ENCODE measurements at regions not wholly inside any gene's neighbourhood (a gene's known extent, or its start where the extent isn't known, plus 50 kb on each side); places are given as distances from the start of the nearest gene placed in this dataset.

DNA sequence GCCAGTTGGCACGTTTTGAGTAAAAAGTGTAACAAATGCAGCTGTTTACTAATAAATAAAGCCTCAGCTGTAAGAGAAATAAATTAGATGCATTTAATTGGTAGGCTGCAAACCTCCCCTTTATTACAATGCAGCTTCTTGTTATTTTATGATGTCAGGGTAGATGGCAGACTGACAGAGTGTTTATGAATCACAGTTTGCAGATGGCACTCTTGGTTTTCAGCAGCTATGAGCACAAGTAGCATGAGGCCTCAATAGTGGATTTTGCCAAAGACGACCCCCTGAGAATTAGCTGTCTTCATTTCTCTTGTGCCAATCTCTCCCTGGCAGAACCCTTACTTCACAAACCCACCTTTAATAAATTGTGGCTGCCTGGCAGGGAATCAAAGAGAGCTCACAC, 161.2 kb upstream of the C1orf87 start:
- no peak overlapping the region for H3K4me3 ChIP-seq (ENCODE audit: low read depth, low read length)

DNA sequence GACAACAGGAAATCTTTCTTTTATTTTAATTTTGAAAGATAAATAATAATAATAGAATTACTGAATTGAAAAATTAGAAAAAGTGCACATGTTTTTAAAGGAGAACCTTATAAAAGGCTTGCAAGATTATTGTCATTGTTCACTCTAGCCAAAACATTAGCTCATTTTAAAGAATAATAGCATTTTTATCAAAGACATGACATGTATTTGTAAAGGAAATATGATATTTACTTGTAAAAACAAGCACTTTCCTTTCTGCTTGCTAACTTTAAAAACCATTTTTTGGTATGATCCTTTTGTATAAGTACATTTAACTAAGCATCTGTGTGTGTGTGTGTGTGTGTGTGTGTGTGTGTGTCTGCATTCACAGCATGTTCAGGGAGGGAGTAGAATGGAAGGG, 156.3 kb upstream of the C1orf87 start:
- H3K4me3 ChIP-seq (ENCODE audit: low read depth, low read length) = no peak overlapping the region

DNA sequence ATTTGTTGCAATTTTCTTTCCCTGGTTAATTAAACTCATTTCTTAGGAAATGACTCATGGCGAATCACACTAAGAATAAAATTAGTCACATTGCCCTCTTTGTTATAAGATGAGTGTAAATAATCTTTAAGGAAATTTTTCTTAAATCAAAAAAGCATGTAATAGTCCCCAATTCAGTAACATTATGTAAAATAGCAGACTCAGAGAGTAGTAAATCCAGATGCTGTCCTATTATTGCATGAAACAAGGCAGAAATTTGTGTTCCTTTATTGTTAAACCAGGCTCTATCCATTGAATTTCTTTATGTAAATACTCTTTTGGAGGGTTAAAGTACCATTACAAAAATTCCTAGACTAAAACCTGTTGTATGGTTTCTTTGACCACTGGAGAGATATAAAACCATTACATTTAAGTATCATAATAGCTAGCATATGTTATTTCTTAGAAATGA, 154.5 kb upstream of the C1orf87 start:
- H3K4me3 ChIP-seq (ENCODE audit: low read depth, low read length) = no peak overlapping the region

DNA sequence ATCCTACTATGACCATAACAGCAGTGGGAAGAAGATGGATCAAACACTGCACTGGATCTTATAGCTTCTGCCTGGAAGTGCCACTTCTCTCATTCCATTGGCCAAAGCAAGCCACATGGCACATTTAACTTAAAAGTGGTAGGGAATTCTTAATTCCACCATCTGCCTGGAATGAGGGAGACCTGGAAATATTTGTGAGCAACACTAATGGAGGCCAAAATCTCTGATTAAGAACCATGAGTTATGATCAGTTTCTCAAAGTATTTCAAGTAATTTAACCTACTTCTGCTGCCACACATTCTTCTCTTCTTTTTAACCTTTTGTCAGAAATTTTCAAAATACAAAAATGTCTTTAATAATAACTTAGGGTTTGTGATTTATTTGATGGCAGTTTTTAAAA, 154.0 kb upstream of the C1orf87 start:
- no peak overlapping the region for H3K4me3 ChIP-seq (ENCODE audit: low read depth, low read length)

DNA sequence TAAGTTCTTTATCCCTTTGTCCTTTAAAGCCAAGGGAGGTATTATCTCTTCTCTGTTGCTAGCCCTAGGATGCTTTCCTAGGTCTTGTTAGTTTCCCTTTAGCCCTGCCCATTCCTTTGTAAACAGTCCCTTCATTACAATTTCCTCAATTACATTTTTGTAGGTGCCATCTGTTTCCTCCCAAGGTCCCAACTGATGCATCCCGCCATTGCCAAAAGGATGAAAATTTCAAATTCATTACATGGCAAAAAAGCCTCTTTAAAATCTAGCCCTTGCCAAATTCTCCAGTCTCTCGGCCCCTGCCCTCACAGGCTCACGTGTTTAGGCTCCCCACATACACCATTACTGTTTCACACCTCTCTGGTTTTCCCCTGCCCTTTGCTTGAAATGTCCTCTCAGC, 151.9 kb upstream of the C1orf87 start:
- no peak overlapping the region for H3K4me3 ChIP-seq (ENCODE audit: low read depth, low read length)

DNA sequence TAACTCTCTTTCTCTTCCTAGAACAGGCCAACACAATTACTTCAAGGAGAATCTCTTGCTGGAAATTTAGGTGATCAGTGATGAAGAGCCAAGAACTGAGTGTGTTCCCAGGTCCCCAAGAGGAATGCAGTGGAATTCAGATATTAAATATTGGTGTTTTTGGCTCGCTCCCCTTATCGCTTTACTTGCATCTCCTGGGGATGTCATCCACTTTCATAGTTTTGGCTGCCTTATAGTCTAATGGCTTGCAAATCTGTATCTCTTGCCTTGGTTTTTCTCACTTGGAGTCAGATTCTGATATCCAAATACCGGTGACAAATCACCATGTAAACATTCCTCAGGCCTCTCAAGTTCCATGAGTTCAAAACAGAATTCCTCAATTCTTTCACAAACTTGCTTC, 151.0 kb upstream of the C1orf87 start:
- no peak overlapping the region for H3K4me3 ChIP-seq (ENCODE audit: low read depth, low read length)

DNA sequence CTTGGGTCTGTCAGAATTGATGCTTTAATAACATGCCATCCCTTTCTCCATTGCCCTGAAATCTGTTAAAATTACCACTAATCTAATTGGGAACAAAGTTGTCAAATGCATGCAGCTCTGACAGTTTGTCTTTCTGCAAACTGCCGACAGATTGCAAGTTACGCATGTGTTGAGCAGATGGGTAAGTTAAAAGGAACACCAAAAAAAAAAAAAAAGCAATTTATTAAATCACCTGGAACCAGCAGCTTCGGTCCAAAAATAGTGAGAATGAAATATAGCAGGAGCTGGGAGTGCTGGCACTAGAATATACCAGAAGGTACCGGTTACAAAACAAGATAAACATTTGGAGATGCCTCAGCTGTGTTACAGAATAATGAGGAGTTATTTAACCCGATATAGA, 149.6 kb upstream of the C1orf87 start:
- H3K4me3 ChIP-seq (ENCODE audit: low read depth, low read length) = no peak overlapping the region

DNA sequence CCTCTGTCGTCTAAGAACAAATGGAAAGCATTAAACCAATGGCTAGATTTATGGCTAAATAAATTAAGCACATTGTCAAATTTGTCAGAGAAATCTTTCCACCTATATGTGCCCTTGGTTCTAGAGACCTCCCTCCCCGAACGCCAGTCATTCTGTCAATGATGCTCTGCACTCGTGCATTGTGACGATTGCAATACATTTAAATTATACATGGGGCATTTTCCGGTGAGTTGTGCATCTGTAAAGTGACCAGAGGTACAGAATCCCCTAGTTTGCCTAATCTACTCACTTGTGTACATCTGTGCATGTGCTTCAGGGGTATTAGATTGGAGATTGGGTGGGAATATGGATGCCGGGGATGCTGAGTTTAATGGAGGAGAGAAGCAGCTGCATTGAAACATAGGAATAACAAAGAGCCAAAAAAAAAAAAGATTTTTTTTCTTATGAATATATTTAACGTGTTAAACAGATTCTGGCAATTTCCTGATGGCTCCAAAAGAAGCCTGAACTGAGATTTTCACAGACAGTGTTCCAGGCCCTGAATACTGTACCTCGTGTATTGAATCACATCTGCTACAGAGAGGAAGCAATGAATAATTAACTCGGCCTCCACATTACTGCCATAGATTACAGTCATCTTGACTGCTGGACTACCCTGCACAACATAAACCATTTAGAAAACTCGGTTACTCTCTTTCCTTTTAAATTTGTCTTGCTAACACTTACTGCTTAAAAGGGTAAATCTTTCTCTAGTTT, 149.0 kb upstream of the C1orf87 start:
- no peak overlapping the region for H3K4me3 ChIP-seq (ENCODE audit: low read depth, low read length)

DNA sequence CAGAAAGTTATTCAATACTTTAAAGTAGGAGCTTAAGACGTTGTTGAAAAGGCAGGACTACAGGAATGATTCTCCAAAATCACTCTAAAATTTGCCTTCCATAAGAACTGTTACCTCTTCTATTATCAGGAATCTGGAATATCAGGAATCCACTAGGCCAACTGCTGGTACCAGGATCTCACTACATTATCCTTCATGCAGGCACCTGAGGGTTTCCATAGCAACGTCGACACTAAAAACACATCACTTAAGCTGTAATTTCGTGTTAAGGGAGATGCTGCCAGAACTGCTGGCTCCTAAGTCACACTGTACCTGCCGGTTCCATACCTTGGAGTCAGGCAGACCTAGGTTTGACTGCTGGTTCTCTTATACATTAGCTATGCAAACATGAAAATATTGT, 139.7 kb upstream of the C1orf87 start:
- H3K4me3 ChIP-seq (ENCODE audit: low read depth, low read length) = no peak overlapping the region

DNA sequence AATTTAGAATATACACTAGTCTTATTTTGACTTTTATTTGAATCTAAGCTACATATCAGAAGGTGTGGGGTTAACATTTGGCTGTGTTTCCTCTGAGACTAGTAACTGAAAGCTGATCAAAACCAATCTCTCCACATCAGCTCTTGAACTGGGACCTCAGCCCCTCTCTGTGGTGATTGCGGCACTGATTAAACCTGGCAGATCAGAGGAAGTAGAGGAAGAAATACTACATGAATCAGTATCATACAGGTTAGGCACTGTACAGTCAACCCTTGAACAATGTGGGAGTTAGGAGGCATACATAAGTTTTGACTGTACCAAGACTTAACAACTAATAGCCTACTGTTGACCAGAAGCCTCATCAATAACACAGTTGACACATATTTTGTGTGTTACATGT, 122.5 kb upstream of the C1orf87 start:
- no peak overlapping the region for H3K4me3 ChIP-seq (ENCODE audit: low read depth, low read length)

DNA sequence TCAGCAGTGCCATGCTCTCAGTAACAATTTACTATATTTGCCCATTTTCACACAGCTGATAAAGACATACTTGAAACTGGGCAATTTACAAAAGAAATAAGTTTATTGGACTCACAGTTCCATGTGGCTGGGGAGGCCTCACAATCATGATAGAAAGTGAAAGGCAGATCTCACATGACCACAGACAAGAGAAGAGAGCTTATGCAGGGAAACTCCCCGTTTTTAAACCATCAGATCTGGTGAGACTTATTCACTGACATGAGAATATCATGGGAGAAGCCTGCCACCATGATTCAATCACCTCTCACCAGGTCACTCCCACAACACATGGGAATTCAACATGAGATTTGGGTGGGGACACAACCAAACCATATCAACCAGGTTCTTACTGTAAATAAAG, 112.1 kb upstream of the C1orf87 start:
- H3K4me3 ChIP-seq (ENCODE audit: low read depth, low read length) = no peak overlapping the region

DNA sequence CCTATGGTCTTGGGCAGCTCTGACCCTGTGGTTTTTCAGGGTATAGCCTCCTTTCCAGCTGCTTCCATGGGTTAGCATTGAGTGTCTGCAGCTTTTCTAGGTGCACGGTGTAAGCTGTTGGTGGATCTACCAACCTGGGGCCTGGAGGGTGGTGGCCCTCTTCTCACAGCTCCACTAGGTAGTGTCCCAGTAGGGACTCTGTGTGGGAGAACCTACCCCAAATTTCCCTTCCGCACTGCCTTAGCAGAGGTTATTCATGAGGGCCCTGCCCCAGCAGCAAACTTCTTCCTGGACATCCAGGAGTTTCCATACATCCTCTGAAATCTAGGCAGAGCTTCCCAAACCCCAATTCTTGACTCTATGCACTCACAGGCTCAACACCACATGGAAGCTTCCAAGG, 111.0 kb upstream of the C1orf87 start:
- H3K4me3 ChIP-seq (ENCODE audit: low read depth, low read length) = no peak overlapping the region

DNA sequence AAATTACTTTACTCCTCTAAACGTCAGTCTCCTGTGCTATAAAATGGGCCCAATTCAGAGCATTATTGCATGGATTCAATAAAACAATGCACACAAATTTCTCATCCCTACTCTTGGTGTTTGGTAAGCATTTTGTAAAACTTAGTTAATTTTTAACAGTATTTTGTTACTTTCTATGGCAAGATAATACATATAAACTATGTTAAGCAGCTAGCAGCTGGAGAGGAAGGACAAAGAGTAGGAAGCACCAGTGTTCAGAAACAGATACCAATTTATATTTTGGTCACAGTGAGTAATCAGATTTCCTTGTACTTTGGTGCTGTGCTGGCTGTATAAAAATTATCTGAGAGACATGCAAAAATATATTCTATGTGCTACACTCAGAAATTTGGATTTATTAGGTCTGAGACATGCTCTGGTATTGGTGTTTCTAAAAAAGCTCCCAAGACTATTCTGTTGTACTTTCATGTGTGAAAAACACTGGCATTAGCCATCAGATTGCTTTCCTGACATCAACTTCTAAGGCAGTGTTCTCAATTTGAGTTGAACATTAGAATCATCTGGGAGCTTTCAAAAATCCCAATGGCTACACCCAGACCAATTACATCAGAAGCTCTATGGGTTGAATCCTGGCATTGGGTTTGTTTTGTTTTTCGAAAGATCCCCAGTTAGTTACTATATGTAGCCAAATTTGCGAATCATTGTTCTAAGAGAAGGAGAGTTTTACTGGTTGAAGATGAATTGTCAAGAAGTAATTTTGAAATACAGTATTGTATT, 100.3 kb upstream of the C1orf87 start:
- H3K4me3 ChIP-seq (ENCODE audit: low read depth, low read length) = no peak overlapping the region

DNA sequence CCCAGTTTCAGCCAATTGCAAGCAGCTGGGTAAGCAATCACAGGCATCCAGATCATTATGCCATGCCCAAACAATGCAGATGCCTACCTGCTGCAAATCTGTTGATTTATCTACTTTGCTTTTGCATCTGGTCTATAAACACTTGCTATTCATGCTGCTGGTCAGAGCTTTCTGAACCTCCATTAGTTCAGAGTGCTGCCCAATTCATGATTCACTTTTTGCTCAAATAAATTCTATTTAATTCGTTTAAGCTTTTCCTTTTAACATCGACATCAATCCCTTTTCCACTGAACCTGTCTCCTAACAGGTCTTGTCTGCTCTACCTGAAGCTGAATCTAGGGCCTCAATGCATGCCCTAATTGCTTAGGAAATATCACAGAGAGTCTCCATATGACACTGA, 99.4 kb upstream of the C1orf87 start:
- H3K4me3 ChIP-seq (ENCODE audit: low read depth, low read length) = no peak overlapping the region

DNA sequence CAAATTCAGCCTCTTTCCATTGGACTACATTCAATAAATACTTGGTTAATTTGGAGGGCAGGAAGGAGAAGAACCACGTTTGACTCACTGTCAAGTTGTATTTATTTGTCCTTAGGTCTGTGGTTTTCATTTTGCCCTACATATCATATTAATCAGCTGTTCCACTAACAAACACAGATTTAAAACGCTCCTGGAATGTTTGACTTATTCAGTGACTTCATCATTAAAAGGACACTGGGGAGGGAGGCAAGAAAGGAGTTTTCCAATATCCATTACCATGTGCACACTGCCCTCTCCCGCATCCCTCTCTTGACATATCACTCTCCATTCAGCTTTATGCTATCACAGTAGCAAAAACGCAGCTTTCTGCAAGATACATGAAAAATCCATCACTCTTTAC, 98.2 kb upstream of the C1orf87 start:
- H3K4me3 ChIP-seq (ENCODE audit: low read depth, low read length) = no peak overlapping the region

DNA sequence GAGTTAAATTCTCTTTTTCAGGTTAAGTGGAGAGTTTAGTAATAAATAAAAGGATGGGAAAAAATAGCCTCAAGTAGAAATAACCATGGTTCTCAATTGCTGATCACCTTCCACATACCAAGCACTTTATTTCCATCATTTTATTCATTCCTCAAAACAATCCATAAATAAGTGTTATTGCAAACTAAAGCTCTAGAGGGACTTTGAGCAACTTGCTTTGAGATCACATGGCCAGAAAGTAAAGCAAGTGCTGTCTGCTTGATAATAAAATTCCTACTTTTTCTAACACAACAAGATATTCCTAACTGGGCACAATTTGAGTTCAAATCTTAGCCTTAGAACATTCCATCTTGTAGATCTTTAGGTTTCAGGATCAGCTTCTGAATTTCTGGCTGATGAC, 97.1 kb upstream of the C1orf87 start:
- no peak overlapping the region for H3K4me3 ChIP-seq (ENCODE audit: low read depth, low read length)

DNA sequence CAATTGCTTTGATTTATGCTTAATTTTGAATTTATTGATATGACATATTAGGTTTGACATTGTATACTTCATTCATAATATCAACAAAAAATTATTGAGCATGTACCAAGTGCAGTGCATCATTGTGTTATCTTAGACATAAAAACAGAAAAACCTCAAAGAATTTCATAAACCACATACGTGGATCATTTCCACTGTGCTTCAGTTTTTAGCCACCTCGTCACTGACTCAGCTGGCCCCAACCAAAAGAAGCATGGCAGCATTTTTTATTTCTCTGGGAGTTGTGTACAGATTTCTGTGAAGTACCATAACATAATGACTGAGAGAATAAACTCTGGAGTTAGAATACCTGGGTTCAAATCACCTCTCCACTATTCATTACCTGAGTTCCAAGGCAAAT, 95.6 kb upstream of the C1orf87 start:
- no peak overlapping the region for H3K4me3 ChIP-seq (ENCODE audit: low read depth, low read length)

DNA sequence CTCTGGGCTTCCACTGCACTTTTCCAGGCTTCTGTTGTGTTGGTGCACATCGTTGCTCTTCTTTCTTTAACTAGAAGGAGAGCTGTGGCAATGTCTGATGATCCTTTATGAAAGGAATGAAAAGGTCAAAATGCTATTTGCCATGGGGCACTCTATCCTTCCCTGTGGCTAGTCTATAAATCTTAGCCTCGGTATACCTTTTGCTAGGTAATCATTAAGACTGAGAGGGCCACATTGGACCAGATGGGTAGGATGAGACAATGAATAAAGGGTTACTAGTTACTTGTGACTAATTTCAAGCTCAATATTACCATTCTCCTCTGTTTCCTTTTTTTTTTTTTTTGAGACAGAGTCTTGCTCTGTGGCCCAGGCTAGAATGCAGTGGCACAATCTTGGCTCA, 89.4 kb upstream of the C1orf87 start:
- H3K4me3 ChIP-seq (ENCODE audit: low read depth, low read length) = no peak overlapping the region

DNA sequence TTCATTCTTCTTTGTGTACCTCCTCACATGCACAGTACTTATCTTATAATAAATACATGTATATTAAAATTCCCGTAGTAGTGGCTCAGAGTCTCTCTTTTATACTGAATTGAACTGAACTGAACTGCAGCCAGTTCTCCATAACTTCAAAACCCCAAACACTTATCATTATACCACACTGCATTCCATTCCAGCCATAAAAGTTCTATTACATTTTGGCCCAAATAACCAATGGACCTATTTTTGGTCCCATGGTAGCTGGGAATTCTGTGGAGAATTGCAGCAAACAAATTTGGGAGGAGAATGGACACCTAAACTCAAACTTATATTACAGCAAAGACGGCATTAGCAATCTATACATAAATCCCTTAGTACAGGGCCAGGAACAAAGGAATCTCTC, 86.6 kb upstream of the C1orf87 start:
- no peak overlapping the region for H3K4me3 ChIP-seq (ENCODE audit: low read depth, low read length)

DNA sequence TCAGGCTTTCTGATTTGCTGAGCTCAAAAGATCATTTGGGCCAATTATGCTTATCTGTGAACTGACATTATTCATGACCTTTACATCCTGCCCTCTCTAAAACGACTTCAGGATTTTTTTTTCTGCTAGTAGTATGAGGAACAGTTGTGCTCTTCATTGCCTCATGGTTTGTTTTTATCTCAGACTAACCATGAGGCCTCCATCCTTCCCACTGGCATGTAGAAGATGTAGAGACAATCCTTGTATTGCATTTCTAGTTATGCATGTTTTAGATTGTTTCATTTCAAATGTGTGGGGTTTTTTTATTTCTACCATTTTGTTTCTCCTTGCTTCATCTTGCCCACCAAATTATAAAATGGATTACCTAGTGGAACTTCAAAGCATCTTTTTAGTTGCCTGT, 82.8 kb upstream of the C1orf87 start:
- no peak overlapping the region for H3K4me3 ChIP-seq (ENCODE audit: low read depth, low read length)

DNA sequence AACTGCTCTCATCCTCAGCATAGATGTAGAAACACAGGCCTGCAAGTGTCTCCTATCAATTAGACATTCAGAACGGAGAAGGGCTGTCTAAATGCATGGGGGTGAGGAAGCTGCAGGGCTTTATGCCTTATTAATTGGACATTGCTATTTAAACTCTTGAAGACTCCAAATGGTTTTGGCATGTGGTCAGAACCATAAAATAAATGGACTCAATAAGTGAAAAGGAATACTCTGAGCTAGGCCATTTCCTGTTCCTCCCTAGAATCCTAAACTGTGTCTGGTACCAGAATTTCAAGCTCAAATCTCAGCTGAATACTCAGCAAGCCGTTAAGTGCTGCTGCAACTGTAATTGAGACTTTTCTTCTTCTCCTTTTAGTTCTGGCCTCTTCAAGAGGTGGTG, 80.4 kb upstream of the C1orf87 start:
- H3K4me3 ChIP-seq (ENCODE audit: low read depth, low read length) = no peak overlapping the region

DNA sequence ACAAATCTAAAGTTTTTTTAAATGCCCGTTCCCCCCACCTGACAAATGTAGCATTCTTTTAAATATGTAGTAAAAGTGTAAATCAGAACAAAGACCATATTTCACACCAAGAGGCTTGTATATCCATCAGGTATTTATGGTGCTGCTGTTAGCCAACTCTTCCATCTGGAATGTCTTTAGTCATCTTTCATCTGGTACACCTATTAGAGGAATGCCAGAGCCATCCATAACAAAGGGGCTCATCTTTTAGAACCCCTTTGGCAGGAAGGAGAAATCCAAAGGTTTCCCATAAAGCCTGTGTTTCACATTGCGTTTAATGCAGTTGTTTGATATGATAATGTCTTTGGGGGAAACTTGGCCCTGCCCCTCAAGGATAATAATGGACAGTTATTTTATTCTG, 79.3 kb upstream of the C1orf87 start:
- H3K4me3 ChIP-seq (ENCODE audit: low read depth, low read length) = no peak overlapping the region

DNA sequence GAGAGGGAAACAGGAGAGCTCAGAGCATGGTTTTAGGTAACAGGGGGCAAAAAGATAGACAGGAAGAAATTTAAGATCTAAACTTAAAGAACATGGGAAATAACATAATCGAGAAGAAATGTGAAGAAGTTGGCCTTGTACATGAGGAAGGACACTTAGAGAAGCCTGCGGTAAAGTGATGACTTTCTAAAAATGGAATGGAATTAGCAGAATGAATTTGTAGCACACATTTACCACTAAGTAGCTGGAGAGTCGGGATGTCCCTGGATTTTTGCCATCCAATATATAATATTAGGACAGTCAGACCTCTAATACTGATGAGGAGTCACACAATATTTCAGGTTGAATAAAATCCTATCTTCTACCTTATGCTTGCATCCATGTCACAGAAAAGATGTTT, 77.7 kb upstream of the C1orf87 start:
- H3K4me3 ChIP-seq (ENCODE audit: low read depth, low read length) = no peak overlapping the region
